ENCODE measurements at regions not wholly inside any gene's neighbourhood (a gene's known extent, or its start where the extent isn't known, plus 50 kb on each side); places are given as distances from the start of the nearest gene placed in this dataset.
A peak's percentile ranks its signal among the peaks of the same experiment; 100 is the strongest.
"Not testable (repeated sequence)": the region's sequence is repeated elsewhere in the genome, so short reads cannot be mapped to it uniquely, and the experiment has no call there.

DNA sequence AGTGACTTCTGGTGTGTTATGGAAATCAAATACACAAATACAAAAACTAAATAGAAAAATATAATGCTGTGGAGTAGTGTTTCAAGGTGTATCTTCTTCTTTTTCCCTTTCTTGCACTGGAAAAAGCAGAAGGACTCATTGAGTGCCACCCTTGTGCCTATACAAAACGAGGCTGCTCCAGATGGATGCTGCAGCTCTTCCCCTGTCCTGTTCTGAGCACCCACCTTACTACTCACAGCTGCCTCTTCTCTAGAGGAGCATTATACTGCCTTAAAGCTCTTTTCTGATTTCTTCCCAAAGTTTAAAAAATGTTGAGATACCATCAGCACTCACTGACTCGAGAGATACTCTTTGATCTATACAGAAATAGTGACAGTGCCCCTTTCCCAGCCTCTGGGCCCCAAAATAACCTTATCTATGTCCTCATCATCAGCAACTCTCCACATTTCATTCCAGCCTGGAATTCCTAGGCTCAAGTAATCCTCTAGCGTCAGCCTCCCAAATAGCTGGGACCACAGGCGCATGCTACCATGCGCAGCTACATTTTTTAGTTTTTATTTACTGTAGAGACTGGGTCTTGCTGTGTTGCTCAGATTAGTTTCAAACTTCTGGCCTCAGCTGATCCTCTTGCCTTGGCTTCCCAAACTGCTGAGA is 1356.1 kb upstream of the NRXN1 start:
- no peak for DNase-seq

- DNase-seq, result no peak
Measured at GRCh38 chr2:52386433-52387030, 1354.6 kb upstream of the NRXN1 start.

GRCh38 chr2:52383541-52383940 is 1351.6 kb upstream of the NRXN1 start:
- no peak for DNase-seq

DNA sequence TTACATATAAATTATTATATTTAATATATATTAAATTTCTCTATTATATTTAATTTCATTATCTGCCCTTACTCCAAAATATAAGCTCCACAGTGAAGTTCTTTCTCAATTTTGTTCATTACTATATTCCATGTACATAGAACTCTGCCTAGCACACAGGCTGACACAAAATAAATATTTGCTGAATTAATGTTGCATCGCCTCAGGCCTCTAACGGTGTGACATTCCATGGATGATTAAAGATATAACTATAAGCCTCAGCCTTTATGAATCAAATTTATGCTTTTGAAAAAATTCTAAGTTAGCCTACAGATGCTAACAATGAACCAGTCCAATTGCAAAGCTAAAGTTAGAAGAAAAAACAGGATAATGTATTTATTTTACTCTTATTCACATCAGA is 1337.2 kb upstream of the NRXN1 start:
- no peak for DNase-seq

DNA sequence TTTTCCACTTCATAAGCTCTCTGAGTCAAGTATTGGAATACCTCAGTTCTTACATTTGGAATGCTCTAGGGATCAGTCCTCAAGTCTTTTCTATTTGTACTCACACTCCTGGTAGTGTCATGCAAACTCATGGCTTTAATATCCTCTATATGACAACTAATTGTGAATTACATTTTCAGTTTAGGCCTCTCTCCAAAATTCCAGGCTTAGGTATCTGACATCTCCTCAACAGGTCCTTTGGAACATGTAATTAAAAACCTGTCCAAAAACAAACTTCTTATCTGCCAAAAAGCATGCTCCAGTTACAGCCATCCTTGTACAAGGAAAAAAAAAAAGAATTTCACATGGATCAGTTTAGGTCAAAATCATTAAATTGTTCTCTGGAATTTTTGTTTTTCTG is 1336.2 kb upstream of the NRXN1 start:
- no peak for DNase-seq

GRCh38 chr2:52365946-52366345 is 1334.0 kb upstream of the NRXN1 start:
- DNase-seq, result no peak

- DNase-seq, result no peak
Measured at GRCh38 chr2:52356556-52356955, 1324.6 kb upstream of the NRXN1 start.

DNA sequence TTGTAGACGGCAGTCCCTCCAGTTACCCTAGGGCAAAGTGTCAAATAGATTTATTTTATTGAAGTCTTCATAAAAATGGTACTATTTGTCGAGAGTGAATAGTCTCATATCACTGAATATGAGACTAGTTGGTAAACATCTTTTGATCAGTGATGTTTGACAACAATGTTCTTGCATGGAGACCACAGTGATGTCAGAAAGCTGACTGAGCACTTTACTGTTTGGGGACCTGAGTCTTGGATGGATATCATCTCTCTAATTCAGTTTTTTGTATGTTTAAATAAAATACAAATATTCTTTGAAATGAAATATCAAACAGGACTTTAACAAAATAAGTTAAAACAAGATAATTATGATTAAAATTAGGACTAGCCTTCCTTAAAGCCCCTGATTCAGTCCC is 1315.4 kb upstream of the NRXN1 start:
- DNase-seq, result no peak

DNA sequence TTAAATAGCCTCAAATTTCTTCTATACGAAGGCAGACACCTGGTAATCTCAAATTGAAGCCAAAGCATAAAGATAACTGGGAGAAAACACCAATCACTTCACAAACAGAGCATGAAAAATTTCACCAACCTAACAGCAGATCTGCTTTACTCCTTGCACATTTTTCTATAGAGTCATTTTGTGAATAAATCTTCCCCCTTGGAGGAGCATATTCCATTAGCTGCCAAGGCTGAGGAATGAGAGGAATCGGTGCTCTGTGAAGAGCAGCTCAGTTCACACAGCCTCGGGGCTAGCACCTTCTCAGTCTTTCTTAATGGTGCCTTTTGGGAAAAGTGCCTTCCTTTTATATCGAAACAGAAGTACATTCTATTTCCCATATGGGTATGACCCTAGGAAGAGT is 1313.7 kb upstream of the NRXN1 start:
- DNase-seq, result peak; percentile 15

- no peak for DNase-seq
Measured at GRCh38 chr2:52345082-52345481, 1313.2 kb upstream of the NRXN1 start.

GRCh38 chr2:52343706-52344266 is 1311.9 kb upstream of the NRXN1 start:
- no peak for DNase-seq

DNA sequence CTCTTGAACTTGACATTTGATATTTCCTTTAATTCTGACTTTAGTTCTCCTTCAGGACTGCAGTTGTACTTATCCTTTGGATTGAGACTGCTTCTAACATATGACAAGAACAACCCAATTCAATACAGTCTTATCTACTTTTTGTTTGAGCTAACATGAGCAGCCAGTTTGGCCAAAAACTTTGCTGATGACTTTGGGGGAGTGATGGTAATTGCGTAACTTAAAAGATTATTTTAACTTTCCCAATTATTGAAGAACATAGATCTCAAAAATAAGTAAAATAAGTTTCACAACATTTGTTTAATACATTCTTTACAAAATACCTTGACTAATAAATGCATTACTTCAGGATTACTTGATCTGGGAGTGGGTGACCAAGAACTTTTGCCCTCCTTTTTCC is 1311.1 kb upstream of the NRXN1 start:
- DNase-seq, result no peak

- no peak for DNase-seq
Measured at GRCh38 chr2:52342458-52342857, 1310.5 kb upstream of the NRXN1 start.

DNA sequence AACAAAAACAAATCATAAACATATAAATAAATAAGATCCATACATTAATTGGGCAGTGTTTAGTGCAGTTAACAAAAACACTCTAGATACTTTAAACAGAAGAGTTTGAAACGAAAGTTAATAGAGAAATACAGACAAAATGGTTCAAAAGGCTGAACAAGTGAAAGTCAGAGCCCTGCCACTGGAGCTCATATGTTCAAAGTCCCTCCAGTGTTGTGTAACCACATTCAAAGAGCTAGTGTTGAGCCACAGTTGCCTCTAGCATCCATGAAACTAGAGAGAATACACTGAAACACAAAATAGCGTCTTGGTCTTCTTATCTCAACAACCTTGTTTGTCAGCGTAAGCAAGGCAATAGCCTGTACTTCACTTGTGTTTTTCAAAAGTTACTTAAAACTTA is 1309.8 kb upstream of the NRXN1 start:
- DNase-seq, result no peak

DNA sequence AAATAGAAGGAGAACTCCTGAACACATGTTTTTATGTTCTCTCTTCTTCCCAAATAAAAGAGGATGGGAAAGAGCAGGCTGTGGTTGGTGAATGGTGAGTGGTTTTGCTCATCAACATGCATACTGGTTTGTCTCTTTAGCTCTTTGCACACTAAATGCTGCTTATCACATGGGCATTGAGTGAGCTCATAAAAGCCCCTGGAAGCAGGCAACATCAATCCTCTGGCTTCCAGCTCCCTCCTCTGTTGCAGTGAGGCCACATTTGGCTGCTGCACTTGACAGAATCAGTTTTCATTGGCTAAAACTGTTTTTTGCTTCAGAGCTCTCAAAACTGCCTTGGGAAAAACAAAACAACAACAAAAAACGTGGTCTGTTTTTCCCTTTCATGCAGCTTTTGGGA is 1308.2 kb upstream of the NRXN1 start:
- peak; percentile 32 for DNase-seq

DNA sequence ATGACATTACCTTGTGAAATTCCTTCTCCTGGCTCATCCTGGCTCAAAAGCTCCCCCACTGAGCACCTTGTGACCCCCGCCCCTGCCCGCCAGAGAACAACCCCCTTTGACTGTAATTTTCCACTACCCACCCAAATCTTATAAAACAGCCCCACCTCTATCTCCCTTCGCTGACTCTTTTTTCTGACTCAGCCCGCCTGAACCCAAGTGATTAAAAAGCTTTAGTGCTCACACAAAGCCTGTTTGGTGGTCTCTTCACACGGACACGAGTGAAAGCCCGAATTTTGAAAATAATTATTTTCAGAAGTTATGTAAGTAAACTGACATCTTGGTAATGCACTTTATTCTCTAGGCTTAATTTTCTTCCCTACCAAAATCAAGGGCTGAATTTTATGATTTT is 1305.9 kb upstream of the NRXN1 start:
- not testable (repeated sequence) for DNase-seq

GRCh38 chr2:52336951-52337350 is 1305.0 kb upstream of the NRXN1 start:
- DNase-seq, result no peak

GRCh38 chr2:52335727-52336126 is 1303.8 kb upstream of the NRXN1 start:
- no peak for DNase-seq

GRCh38 chr2:52334185-52334584 is 1302.3 kb upstream of the NRXN1 start:
- DNase-seq, result no peak

DNA sequence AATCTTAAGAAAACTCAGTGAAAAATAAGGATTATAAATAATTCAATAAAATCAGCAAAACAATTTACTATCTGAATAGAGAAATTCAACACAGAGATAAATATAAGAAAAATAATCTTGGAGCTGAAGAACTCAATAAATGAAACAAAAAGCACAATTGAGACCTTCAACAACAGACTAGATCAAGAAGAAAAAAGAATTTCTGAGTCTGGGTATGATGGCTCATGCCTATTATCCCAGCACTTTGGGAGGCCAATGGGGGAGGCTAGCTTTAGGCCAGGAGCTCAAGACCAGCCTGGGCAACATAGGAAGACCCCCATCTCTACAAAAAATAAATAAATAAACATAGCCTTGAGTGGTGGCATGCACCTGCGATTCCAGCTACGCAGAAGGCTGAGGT is 1295.7 kb upstream of the NRXN1 start:
- DNase-seq, result no peak

GRCh38 chr2:52314231-52314630 is 1282.3 kb upstream of the NRXN1 start:
- no peak for DNase-seq

- DNase-seq, result no peak
Measured at GRCh38 chr2:52312486-52312885, 1280.6 kb upstream of the NRXN1 start.

DNA sequence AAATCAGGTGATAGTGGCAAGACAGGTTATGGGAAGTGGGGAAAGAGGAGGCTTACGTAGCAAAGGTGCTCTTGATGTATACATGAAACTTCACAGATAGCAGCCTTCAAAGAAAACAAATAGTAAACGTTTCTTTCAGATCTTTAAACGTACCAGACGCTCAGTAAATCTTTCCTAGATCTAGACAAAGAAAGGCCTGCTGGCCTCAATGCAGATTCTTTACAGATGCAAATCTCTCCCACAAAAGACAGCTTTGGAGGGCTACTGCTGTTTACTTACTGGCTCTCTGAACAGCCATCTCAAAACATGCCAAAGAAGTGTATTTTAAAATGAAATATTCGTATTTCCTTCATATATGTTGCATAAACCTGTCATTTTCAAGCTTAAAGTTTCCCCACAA is 1279.9 kb upstream of the NRXN1 start:
- DNase-seq, result no peak

DNA sequence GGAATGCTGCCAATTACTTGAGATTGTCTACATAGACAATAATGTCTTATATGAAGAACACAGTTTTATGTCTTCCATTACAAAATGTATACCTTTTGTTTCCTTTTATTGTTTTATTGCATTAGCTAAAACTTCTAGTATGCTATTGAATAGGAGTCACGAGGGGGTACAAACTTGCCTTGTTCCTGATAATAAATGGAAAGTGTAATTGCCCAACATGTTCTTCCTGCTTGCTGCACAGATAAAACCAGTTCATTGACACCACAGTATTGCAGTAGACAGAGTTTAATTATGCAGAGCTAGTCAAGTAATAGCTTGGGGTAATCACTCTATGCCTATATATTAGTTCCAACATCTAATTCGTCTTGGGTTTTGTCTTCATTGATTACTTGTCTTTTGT is 1276.2 kb upstream of the NRXN1 start:
- DNase-seq, result no peak

All from muscle of arm (tissue), 1 donor.